Panc1 (cell line): ENCODE measurements at regions not wholly inside any gene's neighbourhood (a gene's known extent, or its start where the extent isn't known, plus 50 kb on each side); places are given as distances from the start of the nearest gene placed in this dataset.

Experiments
- CTCF ChIP-seq: fragments of 450-650 bp; IDR thresholded peaks from 2 replicates; pipeline ENCODE4 v1.5.1; 2017; ENCODE audit warnings: mild to moderate bottlenecking
- POLR2AphosphoS5 ChIP-seq: IDR thresholded peaks from 2 replicates; pipeline ENCODE4 v1.6.1; 2012; ENCODE audit warnings: mild to moderate bottlenecking, low read depth, low read length, moderate library complexity
- REST ChIP-seq, 2 experiments: IDR thresholded peaks; 2 replicates each; pipeline ENCODE4 v1.6.1; 2011 to 2012; ENCODE audit warnings: low read depth in 2 of 2, control low read depth in 1 of 2, low read length in 1 of 2, mild to moderate bottlenecking in 1 of 2, moderate library complexity in 1 of 2; ENCODE audit not compliant: insufficient read depth in 1 of 2

- TF ChIP-seq REST (IDR thresholded peaks at IDR 0.05; ENCODE audit: insufficient read depth in 1 of 2, low read depth in 2 of 2, low read length in 1 of 2) (no peak), CTCF (no peak), POLR2AphosphoS5 (no peak)
These were observed 64.7 kb upstream of the PTCHD1 start for GRCh38 chrX:23269923-23270322.
